C4-2B (cell line): ENCODE measurements at regions not wholly inside any gene's neighbourhood (a gene's known extent, or its start where the extent isn't known, plus 50 kb on each side); places are given as distances from the start of the nearest gene placed in this dataset.
"Not testable (repeated sequence)": the region's sequence is repeated elsewhere in the genome, so short reads cannot be mapped to it uniquely, and the experiment has no call there.

Experiments
- H3K27ac ChIP-seq: fragments of 450-650 bp; 2 replicates; pipeline ENCODE4 v1.5.1; 2017
- ZFX ChIP-seq: fragments of 450-650 bp; IDR thresholded peaks from 2 replicates; pipeline ENCODE4 v1.6.1; 2017
- TF ChIP-seq, protein P1 (sequence below): fragments of 450-650 bp; conservative IDR thresholded peaks from 2 replicates; pipeline ENCODE4 v1.5.1; 2017; ENCODE audit warnings: mild to moderate bottlenecking

DNA sequence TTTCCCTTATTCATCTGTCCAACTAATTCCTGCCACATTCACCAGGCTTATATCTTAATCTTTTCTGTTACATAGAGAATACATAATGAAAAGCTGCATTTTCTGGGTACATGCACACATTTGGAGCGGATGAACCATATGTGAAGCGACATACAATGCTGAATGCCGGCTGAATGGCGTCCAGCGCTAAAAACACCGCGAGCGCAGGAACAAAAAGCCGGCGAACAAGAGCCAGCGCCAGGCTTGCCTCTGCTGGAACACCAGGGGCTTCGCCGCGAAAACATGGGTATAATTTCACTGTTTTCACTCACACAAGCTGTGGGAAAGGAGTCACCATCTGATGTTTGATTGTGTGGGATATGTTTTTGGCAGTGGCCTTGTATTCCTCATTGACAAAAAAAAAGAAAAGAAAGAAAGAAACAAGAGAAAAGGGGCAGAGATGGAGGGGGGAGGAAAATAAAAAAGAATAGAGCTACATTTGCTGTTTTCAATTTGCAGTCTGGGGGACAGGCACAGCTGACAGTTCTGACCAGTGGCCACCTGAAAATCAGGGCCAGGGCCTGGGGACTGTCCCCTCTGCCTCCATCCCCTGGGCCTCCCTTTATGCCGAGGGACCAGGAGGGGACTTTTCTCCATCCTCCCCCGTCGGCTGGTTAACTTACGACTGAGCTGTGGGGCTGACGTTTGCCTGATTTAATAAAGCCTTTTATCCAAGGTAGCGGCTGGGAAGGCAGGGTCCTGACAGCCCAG, 70.2 kb upstream of the OLIG2 start:
- H3K27ac ChIP-seq: no peak overlapping the region
- TF ChIP-seq, protein P1, sequence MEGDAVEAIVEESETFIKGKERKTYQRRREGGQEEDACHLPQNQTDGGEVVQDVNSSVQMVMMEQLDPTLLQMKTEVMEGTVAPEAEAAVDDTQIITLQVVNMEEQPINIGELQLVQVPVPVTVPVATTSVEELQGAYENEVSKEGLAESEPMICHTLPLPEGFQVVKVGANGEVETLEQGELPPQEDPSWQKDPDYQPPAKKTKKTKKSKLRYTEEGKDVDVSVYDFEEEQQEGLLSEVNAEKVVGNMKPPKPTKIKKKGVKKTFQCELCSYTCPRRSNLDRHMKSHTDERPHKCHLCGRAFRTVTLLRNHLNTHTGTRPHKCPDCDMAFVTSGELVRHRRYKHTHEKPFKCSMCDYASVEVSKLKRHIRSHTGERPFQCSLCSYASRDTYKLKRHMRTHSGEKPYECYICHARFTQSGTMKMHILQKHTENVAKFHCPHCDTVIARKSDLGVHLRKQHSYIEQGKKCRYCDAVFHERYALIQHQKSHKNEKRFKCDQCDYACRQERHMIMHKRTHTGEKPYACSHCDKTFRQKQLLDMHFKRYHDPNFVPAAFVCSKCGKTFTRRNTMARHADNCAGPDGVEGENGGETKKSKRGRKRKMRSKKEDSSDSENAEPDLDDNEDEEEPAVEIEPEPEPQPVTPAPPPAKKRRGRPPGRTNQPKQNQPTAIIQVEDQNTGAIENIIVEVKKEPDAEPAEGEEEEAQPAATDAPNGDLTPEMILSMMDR: no peak
- no peak for TF ChIP-seq ZFX

DNA sequence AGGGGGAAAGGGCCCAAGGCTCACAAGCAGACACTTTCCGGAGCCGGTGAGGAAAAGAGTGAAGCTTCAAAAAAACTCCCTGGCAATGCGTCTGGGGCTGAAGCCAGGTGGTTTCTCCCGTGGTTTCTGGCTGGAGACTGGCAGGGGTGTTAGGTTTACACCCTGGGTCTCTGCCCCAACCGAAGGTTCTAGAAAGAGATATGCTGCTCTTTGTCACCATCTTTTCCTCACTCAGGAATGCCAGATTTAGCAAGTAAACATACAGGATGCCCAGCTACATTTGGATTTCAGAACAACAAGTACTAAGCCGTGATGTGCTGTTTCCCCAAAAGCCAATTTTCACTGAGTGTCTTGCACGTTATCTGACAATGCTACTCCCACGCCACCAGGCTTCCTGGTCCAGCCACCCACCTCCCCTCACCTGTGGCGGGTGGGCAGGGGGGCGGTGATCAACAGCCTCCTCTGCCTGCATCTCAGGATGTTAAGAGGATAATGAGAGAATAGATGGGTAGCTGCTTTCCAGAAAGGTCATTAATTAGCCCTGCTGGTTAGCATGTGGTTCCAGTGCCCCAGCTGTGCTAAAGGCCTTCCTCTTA, 69.6 kb upstream of the OLIG2 start:
- TF ChIP-seq, protein P1: no peak
- TF ChIP-seq ZFX: no peak
- H3K27ac ChIP-seq: no peak overlapping the region

DNA sequence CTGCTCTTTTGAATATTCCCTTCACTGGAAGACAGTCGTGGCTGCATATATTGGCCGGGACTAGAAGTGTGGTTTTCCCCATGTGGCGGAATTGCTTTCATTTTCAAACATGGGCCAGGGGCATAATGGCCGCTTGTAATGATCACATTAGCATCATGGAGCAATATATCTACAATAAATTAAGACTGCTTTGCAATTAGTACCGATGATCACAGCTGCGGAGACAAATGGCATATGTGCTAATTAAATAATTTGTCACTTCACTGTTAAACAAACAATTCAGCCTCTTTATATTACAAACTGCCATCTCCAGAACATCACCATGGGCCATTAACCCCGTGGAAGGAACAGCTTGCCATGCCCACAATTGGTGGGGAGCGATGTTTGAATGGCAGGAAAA, 68.2 kb upstream of the OLIG2 start:
- H3K27ac ChIP-seq: no peak overlapping the region
- no peak for TF ChIP-seq ZFX

DNA sequence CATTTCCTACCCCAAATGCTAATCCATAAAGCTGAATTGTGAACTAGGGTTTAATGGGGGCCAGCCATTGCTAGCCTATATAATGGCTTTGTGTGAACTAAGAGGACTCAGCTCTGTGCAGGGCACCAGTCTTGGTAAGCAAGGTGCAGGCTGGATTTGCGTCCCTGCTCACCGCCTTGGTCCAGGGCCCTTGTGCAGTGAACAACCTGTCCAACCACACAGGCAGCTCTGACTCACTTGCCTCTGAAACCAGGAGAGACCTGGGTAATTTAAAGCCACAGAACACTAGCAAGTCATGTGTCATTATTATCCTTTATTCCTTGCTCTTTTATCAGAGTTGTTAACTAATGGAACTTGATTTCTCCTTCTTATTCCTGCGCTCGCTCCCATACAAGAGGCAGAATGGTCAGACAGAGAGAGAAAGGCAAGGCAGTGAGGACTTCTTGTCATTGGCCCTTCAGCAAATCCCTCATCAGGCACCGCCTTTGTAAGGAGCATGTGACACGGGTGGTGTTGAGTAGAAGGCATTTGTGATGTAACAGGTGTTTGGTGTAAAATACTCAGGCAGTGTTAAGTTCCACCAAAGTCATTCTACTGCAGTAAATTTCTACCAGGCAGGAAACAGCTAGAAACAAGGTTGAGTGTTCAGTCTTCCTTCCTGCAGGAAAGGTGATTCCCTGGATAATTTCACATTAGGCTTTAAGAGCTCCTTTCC, 67.3 kb upstream of the OLIG2 start:
- TF ChIP-seq, protein P1: no peak
- TF ChIP-seq ZFX: no peak
- no peak overlapping the region for H3K27ac ChIP-seq

DNA sequence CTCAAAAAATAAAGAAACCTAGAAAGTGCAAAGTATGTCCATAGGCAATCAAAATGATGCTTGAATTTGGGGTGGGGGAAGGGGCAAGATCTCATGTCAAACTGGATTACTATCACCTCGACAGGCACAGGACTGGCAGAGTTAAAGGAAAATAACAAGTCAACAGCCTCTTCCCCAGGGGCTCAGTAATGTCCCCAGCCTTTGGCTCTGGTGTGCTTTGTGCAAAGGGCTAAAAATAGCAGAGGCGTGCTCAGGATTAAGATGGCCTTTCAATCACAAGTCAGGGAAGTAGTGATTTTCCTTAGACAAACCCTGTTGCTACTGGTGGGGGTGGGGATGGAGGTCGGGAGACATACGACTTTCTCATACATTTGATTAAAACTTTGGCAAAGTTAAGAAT, 63.5 kb upstream of the OLIG2 start:
- TF ChIP-seq, protein P1: no peak
- TF ChIP-seq ZFX: no peak
- H3K27ac ChIP-seq: no peak overlapping the region

DNA sequence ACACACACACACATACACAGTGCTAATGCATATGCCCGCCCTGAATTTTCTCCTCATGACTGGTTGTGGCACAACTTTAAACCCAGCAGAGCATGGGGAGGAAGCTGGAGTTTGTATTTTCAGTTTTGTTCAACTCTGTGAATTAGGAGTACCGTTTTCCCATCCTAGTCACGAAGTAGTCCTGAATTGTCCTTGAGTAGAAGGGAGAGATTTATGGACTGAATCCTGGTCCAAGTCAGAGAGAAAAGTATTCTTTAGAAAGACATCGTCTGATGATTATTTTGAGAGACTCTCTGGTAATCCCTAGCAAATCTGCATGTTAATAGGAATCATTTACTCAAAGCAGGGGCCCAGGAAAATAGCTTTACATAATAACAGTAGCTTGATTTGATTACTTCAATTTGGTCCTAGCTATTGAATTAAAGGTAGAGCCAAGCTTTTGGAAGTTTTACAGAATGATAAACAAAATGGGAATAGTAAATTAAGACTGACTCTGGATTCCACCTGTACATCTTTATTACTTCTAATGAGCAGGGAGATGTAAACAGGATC, 60.5 kb upstream of the OLIG2 start:
- TF ChIP-seq, protein P1: no peak
- no peak for TF ChIP-seq ZFX
- no peak overlapping the region for H3K27ac ChIP-seq

DNA sequence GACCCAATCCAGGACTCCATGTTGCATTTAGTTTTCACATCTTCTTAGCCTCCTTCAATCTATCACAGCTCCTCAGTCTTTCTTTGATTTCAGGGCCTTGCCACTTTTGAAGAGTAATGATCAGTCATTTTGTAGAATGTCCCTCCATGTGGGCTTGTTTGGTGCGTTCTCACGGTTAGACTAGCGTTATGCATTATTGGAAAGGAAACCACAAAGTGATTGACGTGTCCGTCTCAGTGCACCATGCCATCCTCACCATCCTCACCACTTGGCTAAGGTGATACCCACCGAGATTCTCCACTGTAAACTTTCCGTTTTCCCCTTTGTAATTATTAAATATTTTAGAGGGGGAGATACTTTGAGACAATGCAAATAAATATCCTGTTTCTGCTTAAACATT, 59.6 kb upstream of the OLIG2 start:
- TF ChIP-seq ZFX: no peak
- TF ChIP-seq, protein P1: no peak
- no peak overlapping the region for H3K27ac ChIP-seq

DNA sequence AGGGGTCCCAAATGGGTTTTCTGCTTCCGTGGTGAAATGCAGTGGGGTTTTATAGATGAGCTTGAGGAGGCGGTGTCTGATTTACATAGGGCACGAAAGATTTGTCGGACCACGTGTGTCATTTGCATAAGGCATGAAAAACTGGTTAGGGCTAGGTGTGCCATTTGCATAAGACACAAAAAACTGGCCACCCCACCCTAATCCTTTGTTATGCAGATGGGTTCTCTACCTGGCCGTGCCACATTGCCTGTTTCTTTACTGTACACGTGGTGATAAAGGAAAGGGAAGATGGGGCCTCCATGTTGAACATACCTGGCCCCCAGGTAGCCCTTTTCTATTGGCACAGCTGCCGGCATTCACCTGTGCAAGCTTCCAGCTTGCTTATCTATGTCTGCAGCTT, 57.6 kb upstream of the OLIG2 start:
- not testable (repeated sequence) for H3K27ac ChIP-seq
